Stimulated activated CD8-positive, alpha-beta memory T cell treated with anti-CD3 and anti-CD28 coated beads, Interleukin-15, amount 100 ng/mL, for 4 hours (primary cell): ENCODE measurements at regions not wholly inside any gene's neighbourhood (a gene's known extent, or its start where the extent isn't known, plus 50 kb on each side); places are given as distances from the start of the nearest gene placed in this dataset.

Experiments
- DNase-seq, 2 donors: peaks; one replicate each; pipeline ENCODE4 v3.0.0-alpha.2; 2020; ENCODE audit warnings: low read depth in 2 of 2

- DNase-seq, result no peak
Observed at GRCh38 chr4:180103794-180104193, 2139.4 kb upstream of the TENM3 start.

DNA sequence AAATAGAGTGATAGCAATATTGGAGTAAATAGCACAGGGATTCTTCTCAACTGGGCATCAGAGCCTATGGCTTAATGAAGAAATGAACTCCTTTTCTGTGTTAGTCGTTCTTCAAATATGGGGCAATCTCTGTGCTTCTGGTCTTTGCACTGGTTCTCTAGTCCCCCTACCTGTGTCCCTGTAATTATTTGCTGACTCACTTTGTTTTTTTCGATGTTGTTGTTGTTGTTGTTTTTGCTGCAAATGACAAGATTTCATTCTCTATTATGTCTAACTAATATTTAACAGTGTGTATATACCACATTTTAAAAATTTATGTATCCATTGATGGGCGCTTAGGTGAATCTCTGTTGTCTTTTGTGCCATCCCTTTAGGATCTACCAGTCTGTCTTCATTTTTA is 2137.8 kb upstream of the TENM3 start:
- no peak for DNase-seq

- no peak for DNase-seq
Observed at GRCh38 chr4:180106122-180106521, 2137.1 kb upstream of the TENM3 start.

DNA sequence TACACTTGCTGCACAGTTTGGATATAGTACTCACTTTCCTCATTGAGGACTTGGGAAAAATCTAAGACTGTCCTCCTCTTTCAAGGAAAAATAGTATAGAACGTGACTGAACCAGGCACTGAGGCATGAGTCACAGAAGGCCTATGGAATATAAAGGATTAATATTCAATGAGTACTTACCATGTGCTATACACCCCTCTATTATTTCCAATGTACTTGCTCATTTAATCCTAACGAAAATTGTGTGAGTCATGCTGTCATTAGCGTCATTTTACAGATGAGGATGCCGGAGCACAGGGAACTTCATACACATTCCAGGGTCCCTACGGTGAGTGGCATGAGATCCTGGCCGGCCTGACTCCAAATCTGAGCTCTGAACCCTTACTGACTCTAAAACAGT is 2136.2 kb upstream of the TENM3 start:
- DNase-seq, result no peak

DNA sequence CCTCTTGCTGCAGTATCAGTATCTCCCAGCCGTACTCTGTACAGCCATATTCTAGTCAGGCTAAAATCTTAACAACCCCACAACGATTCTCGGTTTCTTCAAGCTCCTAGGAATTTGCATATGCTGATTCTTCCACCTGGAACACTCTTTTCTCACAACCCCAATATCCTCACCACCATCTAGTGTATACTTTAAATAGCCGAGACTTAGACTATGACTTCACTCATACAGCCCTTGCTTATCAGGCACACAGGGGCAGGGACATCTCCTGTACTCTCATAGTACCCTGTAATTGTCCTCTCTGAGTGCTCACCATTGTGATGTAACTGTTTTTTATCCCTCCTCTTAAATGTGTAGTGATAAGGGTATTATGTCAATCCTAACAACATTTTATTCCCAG is 2126.4 kb upstream of the TENM3 start:
- no peak for DNase-seq

DNA sequence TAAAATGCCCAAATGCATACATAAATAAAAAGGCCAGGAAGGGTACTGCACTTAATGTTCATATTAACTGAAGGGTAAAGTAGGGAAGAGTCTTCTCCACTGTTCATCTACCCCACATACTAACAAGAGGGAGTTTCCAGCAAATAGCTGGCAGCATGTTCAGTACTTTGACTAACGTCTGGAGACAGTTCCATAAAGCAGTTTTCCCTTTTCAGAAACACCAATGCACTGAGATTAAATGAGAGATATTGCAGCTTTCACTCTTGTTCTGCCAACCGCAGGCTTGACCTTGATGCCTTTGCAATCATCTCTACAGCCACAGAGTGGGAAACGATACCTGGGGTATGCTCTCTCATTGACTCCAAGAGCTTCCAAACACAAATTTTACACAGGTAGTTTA is 2123.1 kb upstream of the TENM3 start:
- DNase-seq, result no peak

- no peak for DNase-seq
Observed at GRCh38 chr4:180134091-180134866, 2108.9 kb upstream of the TENM3 start.

- no peak for DNase-seq
Observed at GRCh38 chr4:180141734-180142133, 2101.5 kb upstream of the TENM3 start.

- DNase-seq, result no peak
Observed at GRCh38 chr4:180148737-180149136, 2094.5 kb upstream of the TENM3 start.

DNA sequence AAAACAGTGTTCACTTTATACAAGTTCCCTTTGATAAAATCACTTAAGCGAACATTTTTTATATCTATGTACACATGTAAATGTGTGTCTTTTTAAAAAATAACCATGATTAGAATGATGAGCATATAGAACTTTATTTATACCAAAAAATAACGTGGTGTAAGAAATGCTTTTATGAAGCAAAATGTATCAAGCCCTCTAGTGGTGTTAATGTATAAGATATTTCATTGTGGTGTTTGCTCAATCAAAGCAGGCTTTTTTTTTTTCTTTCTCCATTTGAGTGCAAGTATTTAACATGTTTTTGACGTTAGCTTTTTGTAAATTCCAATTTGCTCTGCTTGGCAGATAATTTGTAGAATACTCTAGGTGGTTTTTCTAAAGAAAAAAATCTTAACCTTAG is 2092.4 kb upstream of the TENM3 start:
- no peak for DNase-seq

- no peak for DNase-seq
Observed at GRCh38 chr4:180152831-180153230, 2090.4 kb upstream of the TENM3 start.

DNA sequence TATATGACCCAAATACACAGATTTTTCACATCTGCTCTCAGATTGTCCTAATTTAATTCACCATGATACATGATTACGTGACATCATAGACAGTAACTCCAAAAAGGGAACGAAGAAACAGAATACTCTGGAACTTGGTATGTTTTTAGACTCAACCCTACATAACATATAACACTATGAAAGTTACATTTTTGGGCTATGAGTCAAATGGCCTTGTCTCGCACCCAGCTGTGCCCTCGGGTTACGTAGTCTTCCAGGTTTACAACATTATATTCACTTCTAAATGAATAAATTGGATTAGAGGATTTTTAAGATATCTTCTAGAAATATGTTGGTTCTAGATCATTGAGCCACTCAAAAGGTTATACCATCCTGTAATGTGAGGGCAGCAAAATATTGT is 2089.6 kb upstream of the TENM3 start:
- no peak for DNase-seq

DNA sequence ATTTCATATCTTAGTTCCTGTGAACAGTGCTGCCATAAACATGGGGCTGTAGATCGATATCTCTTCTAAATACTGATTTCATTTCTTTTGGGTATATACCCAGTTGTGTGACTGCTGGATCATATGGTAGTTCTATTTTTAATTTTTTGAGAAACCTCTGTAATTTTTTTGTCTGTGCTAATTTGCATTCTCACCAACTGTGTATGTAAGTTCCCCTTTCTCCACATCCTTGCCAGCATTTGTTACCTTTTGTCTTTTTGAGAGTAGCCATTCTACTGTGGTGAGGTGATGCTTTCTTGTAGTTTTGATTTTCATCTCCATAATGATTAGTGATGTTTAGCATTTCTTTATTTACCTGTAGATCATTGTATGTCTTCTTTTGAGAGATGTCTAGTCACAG is 2086.5 kb upstream of the TENM3 start:
- DNase-seq, result no peak

DNA sequence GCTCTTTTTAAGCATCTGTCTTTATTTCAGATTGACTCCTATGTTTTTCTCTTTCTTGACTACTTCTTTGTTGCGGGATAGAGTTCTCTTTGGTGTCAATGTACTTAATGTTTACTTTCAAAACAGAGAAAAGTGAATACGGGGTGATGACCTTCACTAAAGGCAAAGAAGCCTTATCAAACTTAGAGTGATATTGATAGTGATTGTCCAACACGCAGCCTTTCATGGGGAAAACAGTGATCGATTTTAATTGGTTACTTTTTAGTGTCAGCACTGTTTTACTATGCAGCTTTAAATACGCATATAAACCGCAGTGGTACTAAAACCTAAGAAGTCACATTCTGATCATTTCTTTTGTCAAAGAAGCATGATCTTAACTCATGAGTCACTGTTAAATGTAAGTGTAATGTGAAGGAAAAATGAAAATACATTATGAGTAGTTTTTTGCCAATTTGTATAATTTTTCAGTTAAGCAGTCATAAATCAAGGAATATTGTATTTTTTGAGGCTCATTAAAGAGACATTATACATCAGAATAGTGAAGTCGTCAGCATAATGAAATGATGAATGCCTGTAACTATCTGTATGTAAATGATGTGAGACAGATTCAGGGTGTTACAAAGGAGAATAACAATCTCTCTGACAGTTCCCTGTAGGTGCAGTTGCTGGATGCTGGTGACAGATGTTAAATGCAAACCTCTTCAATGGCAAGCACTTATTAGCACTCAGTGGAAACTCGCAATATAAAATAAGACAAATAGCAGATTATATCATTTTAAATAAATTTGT is 2082.8 kb upstream of the TENM3 start:
- no peak for DNase-seq

- DNase-seq, result no peak
Observed at GRCh38 chr4:180164799-180165198, 2078.4 kb upstream of the TENM3 start.

- no peak for DNase-seq
Observed at GRCh38 chr4:180169394-180169793, 2073.8 kb upstream of the TENM3 start.

- no peak for DNase-seq
Observed at GRCh38 chr4:180169966-180170365, 2073.2 kb upstream of the TENM3 start.

- no peak for DNase-seq
Observed at GRCh38 chr4:180179146-180179545, 2064.1 kb upstream of the TENM3 start.

DNA sequence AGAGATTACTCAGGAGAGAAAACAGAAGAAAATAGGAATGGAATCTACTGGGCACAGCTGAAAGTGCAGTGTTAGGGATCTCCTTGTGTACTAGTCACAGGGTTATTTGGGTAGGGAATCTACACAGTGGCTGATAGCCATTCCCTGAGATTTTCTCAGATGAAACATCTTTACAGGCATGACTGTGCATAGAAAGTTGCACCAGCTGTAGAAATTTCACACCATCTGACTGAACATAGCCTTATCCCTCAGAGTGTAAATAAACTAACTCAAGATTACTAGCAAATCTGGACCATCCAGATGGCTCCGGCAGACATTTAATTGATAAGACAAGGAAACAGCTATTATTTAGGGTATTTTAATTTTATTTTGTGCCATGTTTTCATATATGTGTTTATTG is 2053.5 kb upstream of the TENM3 start:
- DNase-seq, result no peak

DNA sequence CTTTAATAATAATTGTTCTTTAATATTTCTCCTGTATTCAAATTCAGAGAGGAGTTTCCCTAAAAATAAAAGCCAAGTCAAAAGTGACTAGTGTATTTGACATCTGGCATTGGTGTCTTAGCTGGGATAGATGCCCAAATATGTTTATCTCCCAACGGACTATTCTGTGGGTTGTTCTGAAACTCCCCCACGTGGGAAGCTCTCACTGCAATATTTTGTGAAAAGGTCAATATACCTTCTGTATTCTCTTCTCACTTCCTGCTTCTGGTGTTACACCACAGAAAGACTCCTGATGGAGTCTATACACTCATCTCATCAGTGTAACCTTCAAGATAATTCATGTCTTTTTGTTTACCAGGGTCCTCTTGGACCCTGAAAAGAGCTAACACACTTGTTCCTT is 2052.8 kb upstream of the TENM3 start:
- DNase-seq, result no peak

- no peak for DNase-seq
Observed at GRCh38 chr4:180197471-180197870, 2045.7 kb upstream of the TENM3 start.

- no peak for DNase-seq
Observed at GRCh38 chr4:180203349-180203748, 2039.9 kb upstream of the TENM3 start.

GRCh38 chr4:180205276-180205675 is 2037.9 kb upstream of the TENM3 start:
- DNase-seq, result no peak
